SK-N-SH treated with all-trans-retinoic acid at 6 μM for 48 hours (cell line): ENCODE measurements at regions not wholly inside any gene's neighbourhood (a gene's known extent, or its start where the extent isn't known, plus 50 kb on each side); places are given as distances from the start of the nearest gene placed in this dataset.

Source experiments
- ATAC-seq: fragments of 200-7000 bp; cut with Tn5 transposase; 3 replicates; pipeline ENCODE4 v1.9.1; 2020; ENCODE audit warnings: mild to moderate bottlenecking, moderate library complexity
- ARNTL ChIP-seq: fragments of 450-650 bp; formaldehyde crosslinking; IDR thresholded peaks from 2 replicates; pipeline ENCODE4 v1.5.0; 2020; ENCODE audit warnings: low read depth, mild to moderate bottlenecking, moderate library complexity, borderline replicate concordance
- CREB5 ChIP-seq: fragments of 250-450 bp; sonication (Bioruptor Pico); IDR thresholded peaks from 2 replicates; pipeline ENCODE4 v1.5.1; 2020; ENCODE audit warnings: low read depth, mild to moderate bottlenecking, moderate library complexity
- CSDC2 ChIP-seq: fragments of 250-450 bp; sonication (Bioruptor Pico); IDR thresholded peaks from 2 replicates; pipeline ENCODE4 v1.5.0; 2020; ENCODE audit warnings: mild to moderate bottlenecking, moderate library complexity
- CSRNP3 ChIP-seq: fragments of 250-450 bp; sonication (Bioruptor Pico); IDR thresholded peaks from 2 replicates; pipeline ENCODE4 v1.5.1; 2021; ENCODE audit warnings: mild to moderate bottlenecking, moderate library complexity
- GLIS3 ChIP-seq: fragments of 250-450 bp; sonication (Bioruptor Pico); IDR thresholded peaks from 2 replicates; pipeline ENCODE4 v1.5.0; 2020; ENCODE audit warnings: mild to moderate bottlenecking, moderate library complexity
- OSR1 ChIP-seq: fragments of 250-450 bp; sonication (Bioruptor Pico); IDR thresholded peaks from 2 replicates; pipeline ENCODE4 v1.8.0; 2022; ENCODE audit warnings: moderate library complexity, mild to moderate bottlenecking, inconsistent platforms
- PATZ1 ChIP-seq: fragments of 250-450 bp; sonication (Bioruptor Pico); IDR thresholded peaks from 2 replicates; pipeline ENCODE4 v1.8.0; 2020; ENCODE audit warnings: mild to moderate bottlenecking, moderate library complexity, borderline replicate concordance
- POU6F1 ChIP-seq: fragments of 250-450 bp; sonication (Bioruptor Pico); IDR thresholded peaks from 2 replicates; pipeline ENCODE4 v1.8.0; 2021; ENCODE audit warnings: low read depth, mild to moderate bottlenecking, moderate library complexity, borderline replicate concordance
- PPARA ChIP-seq: fragments of 250-450 bp; sonication (Bioruptor Pico); IDR thresholded peaks from 2 replicates; pipeline ENCODE4 v1.5.0; 2020; ENCODE audit warnings: mild to moderate bottlenecking, borderline replicate concordance
- RARB ChIP-seq: fragments of 250-450 bp; sonication (Bioruptor Pico); IDR thresholded peaks from 2 replicates; pipeline ENCODE4 v1.8.0; 2021; ENCODE audit warnings: mild to moderate bottlenecking, moderate library complexity
- TOX ChIP-seq: fragments of 250-450 bp; sonication (Bioruptor Pico); IDR thresholded peaks from 2 replicates; pipeline ENCODE4 v1.8.0; 2021; ENCODE audit warnings: mild to moderate bottlenecking, moderate library complexity, borderline replicate concordance
- TSHZ2 ChIP-seq: fragments of 250-450 bp; sonication (Bioruptor Pico); IDR thresholded peaks from 2 replicates; pipeline ENCODE4 v1.5.0; 2020; ENCODE audit warnings: mild to moderate bottlenecking, moderate library complexity
- ZC3H10 ChIP-seq: fragments of 250-450 bp; sonication (Bioruptor Pico); IDR thresholded peaks from 2 replicates; pipeline ENCODE4 v1.5.1; 2021; ENCODE audit warnings: mild to moderate bottlenecking, moderate library complexity
- ZFP3 ChIP-seq: fragments of 250-450 bp; sonication (Bioruptor Pico); IDR thresholded peaks from 2 replicates; pipeline ENCODE4 v1.5.0; 2020; ENCODE audit warnings: mild to moderate bottlenecking, moderate library complexity
- ZFP30 ChIP-seq: fragments of 450-650 bp; formaldehyde crosslinking; IDR thresholded peaks from 2 replicates; pipeline ENCODE4 v1.5.0; 2022; ENCODE audit warnings: mild to moderate bottlenecking, moderate library complexity
- ZNF565 ChIP-seq: fragments of 450-650 bp; formaldehyde crosslinking; conservative IDR thresholded peaks from 2 replicates; pipeline ENCODE4 v1.5.0; 2020; ENCODE audit warnings: low read depth, mild to moderate bottlenecking, moderate library complexity
- ZNF70 ChIP-seq: fragments of 450-650 bp; formaldehyde crosslinking; IDR thresholded peaks from 2 replicates; pipeline ENCODE4 v1.5.0; 2020; ENCODE audit warnings: mild to moderate bottlenecking, moderate library complexity
- ZNF8 ChIP-seq: fragments of 450-650 bp; formaldehyde crosslinking; IDR thresholded peaks from 2 replicates; pipeline ENCODE4 v1.5.0; 2020; ENCODE audit warnings: mild to moderate bottlenecking, moderate library complexity

GRCh38 chr7:25803117-25803887 lies 348.7 kb upstream of the NFE2L3 start:
- no peak for ATAC-seq

GRCh38 chr7:25804154-25804553 lies 347.8 kb upstream of the NFE2L3 start:
- no peak for TF ChIP-seq ZFP30 (CRISPR knock-in tag)
- no peak for TF ChIP-seq POU6F1 (CRISPR knock-in tag)
- no peak for TF ChIP-seq PPARA (CRISPR knock-in tag)
- TF ChIP-seq RARB (CRISPR knock-in tag): no peak
- no peak for TF ChIP-seq ZNF8 (CRISPR knock-in tag)
- TF ChIP-seq ZFP3 (CRISPR knock-in tag): no peak
- no peak for TF ChIP-seq PATZ1 (CRISPR knock-in tag)
- TF ChIP-seq ARNTL: no peak
- TF ChIP-seq CSRNP3 (CRISPR knock-in tag): no peak
- no peak for TF ChIP-seq OSR1 (CRISPR knock-in tag)
- TF ChIP-seq ZNF70 (CRISPR knock-in tag): no peak
- no peak for TF ChIP-seq TOX (CRISPR knock-in tag)
- no peak for TF ChIP-seq TSHZ2
- TF ChIP-seq CSDC2: no peak
- ATAC-seq: no peak

More at GRCh38 chr7:25803117-25803887, 348.7 kb upstream of the NFE2L3 start:
- TF ChIP-seq RARB (CRISPR knock-in tag) (no peak), ZNF565 (CRISPR knock-in tag) (no peak), POU6F1 (CRISPR knock-in tag) (no peak), CREB5 (no peak), ZNF70 (CRISPR knock-in tag) (no peak), PPARA (CRISPR knock-in tag) (no peak)
- TF ChIP-seq, all 23 proteins: peak for 0

GRCh38 chr7:25805027-25805687 lies 346.8 kb upstream of the NFE2L3 start:
- ATAC-seq: no peak
- TF ChIP-seq ZNF565 (CRISPR knock-in tag) (no peak), TSHZ2 (0 out of 2 replicates have a peak, but pooled peaks have one; percentile 16), GLIS3 (CRISPR knock-in tag) (no peak), ZC3H10 (CRISPR knock-in tag) (no peak), ZNF8 (CRISPR knock-in tag) (no peak), ZNF70 (CRISPR knock-in tag) (no peak), RARB (CRISPR knock-in tag) (no peak), CREB5 (0 out of 2 replicates have a peak, but pooled peaks have one; percentile 24), TOX (CRISPR knock-in tag) (no peak)
